Left lung (tissue), 4 donors: ENCODE measurements at regions not wholly inside any gene's neighbourhood (a gene's known extent, or its start where the extent isn't known, plus 50 kb on each side); places are given as distances from the start of the nearest gene placed in this dataset.
A peak's percentile ranks its signal among the peaks of the same experiment; 100 is the strongest.
"Not testable (repeated sequence)": the region's sequence is repeated elsewhere in the genome, so short reads cannot be mapped to it uniquely, and the experiment has no call there.

Experiments
- ATAC-seq: fragments of 200-7000 bp; cut with Tn5 transposase; one replicate; pipeline ENCODE4 v1.9.1; 2020; ENCODE audit warnings: moderate library complexity
- DNase-seq, 4 donors: peaks; one replicate each; pipeline ENCODE4 v3.0.0-alpha.2; 2013 to 2020
- H3K27ac ChIP-seq, 2 donors: fragments of 200-600 bp; sonication (generic) in 1 of 2; one replicate each; pipeline versions ENCODE4 v1.5.0 to v1.8.0; 2020 to 2021
- H3K27me3 ChIP-seq, 2 donors: fragments of 200-600 bp; sonication (generic) in 1 of 2; one replicate each; pipeline versions ENCODE4 v1.5.0 to v1.8.0; 2020 to 2021
- H3K36me3 ChIP-seq, 2 donors: fragments of 200-600 bp; sonication (generic) in 1 of 2; one replicate each; pipeline versions ENCODE4 v1.5.0 to v1.8.0; 2020 to 2021
- H3K4me1 ChIP-seq, 2 donors: fragments of 200-600 bp; one replicate each; pipeline ENCODE4 v1.8.0; 2021
- H3K4me3 ChIP-seq, 2 donors: fragments of 200-600 bp; sonication (generic) in 1 of 2; one replicate each; pipeline versions ENCODE4 v1.5.0 to v1.8.0; 2020 to 2021; ENCODE audit warnings: mild to moderate bottlenecking in 1 of 2
- H3K9me3 ChIP-seq, 2 donors: fragments of 200-600 bp; sonication (generic) in 1 of 2; one replicate each; pipeline versions ENCODE4 v1.5.0 to v1.8.0; 2020 to 2021
- CTCF ChIP-seq, 2 donors: fragments of 200-600 bp; sonication (generic) in 1 of 2; IDR thresholded peaks; one replicate each; pipeline versions ENCODE4 v1.5.0 to v1.8.0; 2021; ENCODE audit warnings: antibody characterized with exemption in 2 of 2
- intact Hi-C, 2 donors: fragments of 100-400 bp; cut with DNase I; formaldehyde crosslinking; loops; one replicate each; pipeline versions ENCODE4 v1.11.2 to v1.14.2; 2022
- donor health status: DM: no; HTN: yes; CAD: no.
- donor health status: DM: no; HTN: no; CAD: no.

- no peak for DNase-seq
- Histone ChIP-seq H3K27me3 (no peaks in the 10 kb centered on the region), H3K36me3 (no peaks in the 10 kb centered on the region), H3K4me3 (no peak overlapping the region), H3K27ac (no peak overlapping the region), H3K9me3 (no peaks in the 10 kb centered on the region), H3K4me1 (no peaks in the 10 kb centered on the region)
- intact Hi-C loops: no loop called here
- TF ChIP-seq CTCF (IDR thresholded peaks at IDR 0.05): no peak
- no peak for ATAC-seq
Observed at GRCh38 chr3:25844891-25845290, 55.0 kb downstream of the OXSM start.

GRCh38 chr3:25846282-25846681 is 56.4 kb downstream of the OXSM start:
- Histone ChIP-seq H3K27me3 (no peaks in the 10 kb centered on the region), H3K9me3 (no peaks in the 10 kb centered on the region), H3K4me3 (no peak overlapping the region), H3K27ac (no peak overlapping the region), H3K4me1 (no peaks in the 10 kb centered on the region), H3K36me3 (no peaks in the 10 kb centered on the region)
- no peak for DNase-seq
- TF ChIP-seq CTCF (IDR thresholded peaks at IDR 0.05): no peak
- intact Hi-C loops: no loop called here
- no peak for ATAC-seq

- H3K27me3 ChIP-seq: no peaks in the 10 kb centered on the region
- H3K36me3 ChIP-seq: no peaks in the 10 kb centered on the region
- peaks cover 0 to 3% of the 10 kb centered on the region in 2 donors for H3K9me3 ChIP-seq
- H3K27ac ChIP-seq: no peak overlapping the region
- no peaks in the 10 kb centered on the region for H3K4me1 ChIP-seq
- ATAC-seq (no peak), DNase-seq (peak in 1 of 4 donors; percentile 19)
- intact Hi-C loops: no loop called here
- no peak for TF ChIP-seq CTCF (IDR thresholded peaks at IDR 0.05)
- H3K4me3 ChIP-seq: no peak overlapping the region
Observed at GRCh38 chr3:25849091-25849490, 59.2 kb downstream of the OXSM start.

DNA sequence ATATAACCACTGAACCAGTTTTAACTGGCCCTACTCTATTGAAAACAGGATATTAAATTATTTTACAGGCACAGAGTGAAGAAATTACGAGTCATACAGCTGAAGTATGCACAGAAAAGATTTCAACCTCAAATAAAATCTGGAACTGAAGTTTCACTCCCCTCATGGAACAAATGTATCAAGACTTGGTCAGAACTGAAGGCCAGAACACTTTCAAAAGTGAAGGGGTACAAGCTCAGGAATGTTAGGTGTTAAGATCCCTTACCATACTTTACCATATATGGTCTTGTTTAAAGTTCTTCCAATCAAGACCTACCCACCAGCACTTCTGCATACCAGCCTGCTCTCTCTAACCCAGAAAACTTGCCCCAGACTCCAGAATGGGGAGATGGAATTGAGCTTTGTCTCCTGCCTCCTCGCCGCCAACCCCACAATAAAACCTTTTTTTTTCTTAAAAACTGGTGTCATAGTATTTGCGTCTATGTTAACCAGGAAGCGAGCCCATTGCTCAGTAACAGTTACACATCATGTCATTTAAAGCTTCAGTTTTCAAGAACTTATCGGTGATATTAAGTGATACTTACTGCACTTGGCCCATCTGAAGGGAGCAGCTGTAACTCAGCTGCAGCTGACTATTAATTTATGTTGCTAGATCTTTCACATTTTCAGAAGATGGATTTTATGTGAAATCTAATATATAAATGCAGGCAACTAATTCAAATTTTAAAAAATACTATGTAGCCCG is 59.9 kb downstream of the OXSM start:
- DNase-seq (peak in 1 of 4 donors; percentile 58), ATAC-seq (no peak)
- intact Hi-C loops: no loop called here
- TF ChIP-seq CTCF (IDR thresholded peaks at IDR 0.05): no peak
- Histone ChIP-seq H3K27ac (no peak overlapping the region), H3K4me1 (no peaks in the 10 kb centered on the region), H3K9me3 (peaks cover 0 to 3% of the 10 kb centered on the region in 2 donors), H3K4me3 (no peak overlapping the region), H3K36me3 (no peaks in the 10 kb centered on the region), H3K27me3 (no peaks in the 10 kb centered on the region)

DNA sequence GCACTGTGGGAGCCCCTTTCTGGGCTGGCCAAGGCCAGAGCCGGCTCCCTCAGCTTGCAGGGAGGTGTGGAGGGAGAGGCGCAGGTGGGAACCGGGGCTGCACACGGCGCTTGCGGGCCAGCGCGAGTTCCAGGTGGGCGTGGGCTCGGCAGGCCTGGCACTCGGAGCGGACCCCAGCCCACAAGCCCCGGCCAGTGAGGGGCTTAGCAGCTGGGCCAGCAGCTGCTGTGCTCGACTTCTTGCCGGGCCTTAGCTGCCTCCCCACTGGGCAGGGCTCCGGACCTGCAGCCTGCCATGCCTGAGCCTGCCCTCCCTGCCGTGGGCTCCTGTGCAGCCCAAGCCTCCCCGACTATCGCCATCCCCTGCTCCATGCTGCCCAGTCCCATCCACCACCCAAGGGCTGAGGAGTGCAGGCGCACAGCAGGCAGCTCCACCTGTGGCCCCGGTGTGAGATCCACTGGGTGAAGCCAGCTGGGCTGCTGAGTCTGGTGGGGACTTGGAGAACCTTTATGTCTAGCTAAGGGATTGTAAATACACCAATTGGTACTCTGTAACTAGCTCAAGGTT is 61.9 kb downstream of the OXSM start:
- H3K9me3 ChIP-seq, H3K4me3 ChIP-seq, H3K27ac ChIP-seq, DNase-seq, ATAC-seq, H3K27me3 ChIP-seq, intact Hi-C loops, H3K36me3 ChIP-seq, H3K4me1 ChIP-seq: not testable (repeated sequence)
